K562 (cell line): ENCODE measurements at regions not wholly inside any gene's neighbourhood (a gene's known extent, or its start where the extent isn't known, plus 50 kb on each side); places are given as distances from the start of the nearest gene placed in this dataset.
A peak's percentile ranks its signal among the peaks of the same experiment; 100 is the strongest.

Experiments used
- ATAC-seq: fragments of 200-7000 bp; cut with Tn5 transposase; 3 replicates; pipeline ENCODE4 v1.9.1; 2020; ENCODE audit warnings: moderate library complexity
- BruUV-seq: library from RNA; stranded (reverse); fragments of 400-500 nt; replicated peaks from 2 replicates; lab custom pipeline; 2021; lab: Mats Ljungman, UMichigan
- CTCF ChIA-PET: fragments of 300-600 bp; formaldehyde crosslinking; extraction: SDS; loops from one replicate; lab custom pipeline; 2021; ENCODE audit warnings: low intra/inter-chr PET ratio; lab: Yijun Ruan, JAX
- POLR2A ChIA-PET: fragments of 300-600, 350-650 bp; sonication (Branson Sonifier 250); formaldehyde crosslinking; extraction: SDS; loops from one replicate; lab custom pipeline; 2021; ENCODE audit warnings: antibody characterized with exemption, inconsistent platforms; lab: Yijun Ruan, JAX
- DNase-seq, 4 experiments: peaks; one replicate each; pipeline versions ENCODE4 v3.0.0 to v3.0.0-alpha.2; 2011 to 2018; ENCODE audit warnings: low spot score in 3 of 4, mixed read lengths in 3 of 4; ENCODE audit errors: extremely low read depth in 1 of 4
- FAIRE-seq: peaks from 2 replicates; lab custom pipeline; 2011; peaks lifted over from hg19 to GRCh38; lab: Jason Lieb, UNC
- H2AFZ ChIP-seq: 2 replicates; pipeline ENCODE4 v1.6.0; 2011; ENCODE audit warnings: low read depth, low read length, control low read depth, inconsistent platforms
- H3K27ac ChIP-seq: fragments of 200-600 bp; 3 replicates; pipeline ENCODE4 v1.8.0; 2011; ENCODE audit warnings: low read depth, mild to moderate bottlenecking, control low read depth, inconsistent platforms, low read length, moderate library complexity, mixed read lengths; ENCODE audit errors: extremely low read depth
- H3K27me3 ChIP-seq, 2 experiments: fragments of 300-600 bp in 1 of 2; 2 replicates in 1 of 2; 3 replicates in 1 of 2; pipeline versions ENCODE4 v1.6.0 to v1.8.0; 2011; ENCODE audit warnings: inconsistent platforms in 2 of 2, low read length in 2 of 2, mild to moderate bottlenecking in 1 of 2, mixed read lengths in 1 of 2, moderate library complexity in 1 of 2; ENCODE audit not compliant: control insufficient read depth in 2 of 2, insufficient read depth in 2 of 2
- H3K36me3 ChIP-seq: fragments of 300-600 bp; 3 replicates; pipeline ENCODE4 v1.8.0; 2011; ENCODE audit warnings: mild to moderate bottlenecking, low read length, inconsistent platforms; ENCODE audit not compliant: control insufficient read depth, insufficient read depth
- H3K4me1 ChIP-seq, 2 experiments: fragments of 200-600 bp in 1 of 2; replicated peaks in 1 of 2; 2 replicates in 1 of 2; 3 replicates in 1 of 2; pipeline versions ENCODE4 v1.5.1 to v1.8.0; 2011; ENCODE audit warnings: inconsistent platforms in 2 of 2, low read length in 2 of 2, mild to moderate bottlenecking in 1 of 2, mixed read lengths in 1 of 2, moderate library complexity in 1 of 2; ENCODE audit not compliant: control insufficient read depth in 2 of 2, insufficient read depth in 2 of 2
- H3K4me2 ChIP-seq: 2 replicates; pipeline ENCODE4 v1.6.1; 2011; ENCODE audit warnings: low read length, control low read depth, inconsistent platforms, mixed read lengths; ENCODE audit not compliant: insufficient read depth
- H3K4me3 ChIP-seq: fragments of 200-600 bp; sonication (generic), shearing (Covaris generic); 2 replicates; pipeline ENCODE4 v1.5.1; 2016; ENCODE audit warnings: control low read depth, inconsistent platforms
- H3K79me2 ChIP-seq: fragments of 200-600 bp; 3 replicates; pipeline ENCODE4 v1.8.0; 2011; ENCODE audit warnings: low read length, inconsistent platforms; ENCODE audit not compliant: control insufficient read depth, insufficient read depth
- H3K9ac ChIP-seq, 2 experiments: 2 replicates each; pipeline versions ENCODE4 v1.6.0 to v1.6.1; 2011; ENCODE audit warnings: low read depth in 2 of 2, low read length in 2 of 2, control low read depth in 1 of 2, inconsistent platforms in 1 of 2, mild to moderate bottlenecking in 1 of 2, mixed read lengths in 1 of 2; ENCODE audit not compliant: insufficient read depth in 1 of 2
- H3K9me1 ChIP-seq: one replicate; pipeline ENCODE4 v1.6.0; 2011; ENCODE audit warnings: inconsistent platforms, mild to moderate bottlenecking, low read length, moderate library complexity; ENCODE audit not compliant: control insufficient read depth, insufficient read depth
- H3K9me3 ChIP-seq: replicated peaks from 2 replicates; pipeline ENCODE4 v1.5.1; 2011; ENCODE audit warnings: low read depth, low read length, inconsistent platforms; ENCODE audit not compliant: control insufficient read depth, insufficient read depth
- H4K20me1 ChIP-seq: replicated peaks from 2 replicates; pipeline ENCODE4 v1.6.1; 2011; ENCODE audit warnings: low read length, inconsistent platforms, mixed read lengths; ENCODE audit not compliant: control insufficient read depth, insufficient read depth
- CBX2 ChIP-seq: fragments of 200-600 bp; sonication (generic); IDR thresholded peaks from one replicate; pipeline ENCODE4 v1.6.1; 2012; ENCODE audit warnings: mild to moderate bottlenecking, low read length, inconsistent platforms; ENCODE audit not compliant: insufficient read depth, poor library complexity, severe bottlenecking
- ERF ChIP-seq: fragments of 450-650 bp; formaldehyde crosslinking; IDR thresholded peaks from 2 replicates; pipeline ENCODE4 v1.4.0; 2020; ENCODE audit warnings: mild to moderate bottlenecking, mixed read lengths
- HSF4 ChIP-seq: fragments of 250-450 bp; sonication (Bioruptor Pico); IDR thresholded peaks from 2 replicates; pipeline ENCODE4 v2.1.2; 2022; ENCODE audit warnings: mild to moderate bottlenecking, moderate library complexity, borderline replicate concordance
- KLF6 ChIP-seq: fragments of 250-450 bp; sonication (Bioruptor Pico); IDR thresholded peaks from 2 replicates; pipeline ENCODE4 v1.4.0; 2020; ENCODE audit warnings: mild to moderate bottlenecking, moderate library complexity, borderline replicate concordance
- MCM3 ChIP-seq: fragments of 450-650 bp; IDR thresholded peaks from 2 replicates; pipeline ENCODE4 v1.6.1; 2016
- MXI1 ChIP-seq: IDR thresholded peaks from 2 replicates; pipeline ENCODE4 v1.6.1; 2011; ENCODE audit warnings: low read depth, mild to moderate bottlenecking, improper control_type of control experiment, low read length
- NR1H2 ChIP-seq: sonication (generic); formaldehyde crosslinking; IDR thresholded peaks from 2 replicates; pipeline ENCODE4 v1.4.0; 2020; ENCODE audit warnings: mild to moderate bottlenecking, missing genetic modification reagents
- TCF3 ChIP-seq: sonication (generic); formaldehyde crosslinking; IDR thresholded peaks from 2 replicates; pipeline ENCODE4 v1.4.0; 2020; ENCODE audit warnings: mild to moderate bottlenecking, missing genetic modification reagents
- ZNF224 ChIP-seq: sonication (generic); formaldehyde crosslinking; IDR thresholded peaks from 2 replicates; pipeline ENCODE4 v1.8.0; 2022; ENCODE audit warnings: mild to moderate bottlenecking, missing genetic modification reagents
- ZNF316 ChIP-seq: fragments of 450-650 bp; IDR thresholded peaks from 2 replicates; pipeline ENCODE4 v1.6.1; 2016
- ZNF354B ChIP-seq: fragments of 250-450 bp; sonication (Bioruptor Pico); IDR thresholded peaks from 2 replicates; pipeline ENCODE4 v1.4.0; 2020
- WGBS: fragments of 100-300 bp; shearing (Covaris generic); methylation state at CpG from one replicate; pipeline ENCODE4 v1.1.6; 2016; ENCODE audit warnings: low coverage, mixed read lengths; ENCODE audit not compliant: insufficient coverage; ENCODE audit errors: missing lambda C conversion rate; 5-methylcytosine and 5-hydroxymethylcytosine counted together
- in situ Hi-C: fragments of 300-500 bp; cut with MboI; formaldehyde crosslinking; loops from 4 replicates; pipeline ENCODE4 v1.15.0; 2018; ENCODE audit warnings: inconsistent platforms, mixed read lengths
- intact Hi-C: fragments of 100-400 bp; cut with micrococcal nuclease; formaldehyde crosslinking; loops from 2 replicates; pipeline ENCODE4 v1.14.2; 2022
- TF ChIP-seq, protein P1 (sequence below): fragments of 150-350 bp; conservative IDR thresholded peaks from 2 replicates; pipeline ENCODE4 v1.6.1; 2014; ENCODE audit warnings: low read length
- TF ChIP-seq, protein P2 (sequence below): sonication (generic); formaldehyde crosslinking; IDR thresholded peaks from 2 replicates; pipeline ENCODE4 v1.9.0; 2022; ENCODE audit warnings: mild to moderate bottlenecking, missing genetic modification reagents
- TF ChIP-seq, protein P3 (sequence below): fragments of 450-650 bp; IDR thresholded peaks from 2 replicates; pipeline ENCODE4 v1.6.1; 2017; ENCODE audit warnings: antibody characterized with exemption
- TF ChIP-seq, protein P4 (sequence below), 2 experiments: fragments of 450-650 bp in 1 of 2; sonication (generic) in 1 of 2; formaldehyde crosslinking; conservative IDR thresholded peaks; 2 replicates each; pipeline versions ENCODE4 v1.4.0 to v1.8.1; 2020 to 2022; ENCODE audit warnings: mild to moderate bottlenecking in 1 of 2, missing genetic modification reagents in 1 of 2
- TF ChIP-seq, protein P5 (sequence below): fragments of 200-800 bp; sonication (Bioruptor generic); IDR thresholded peaks from 2 replicates; pipeline ENCODE4 v1.6.1; 2017; ENCODE audit warnings: missing genetic modification characterization, missing compliant biosample characterization

DNA sequence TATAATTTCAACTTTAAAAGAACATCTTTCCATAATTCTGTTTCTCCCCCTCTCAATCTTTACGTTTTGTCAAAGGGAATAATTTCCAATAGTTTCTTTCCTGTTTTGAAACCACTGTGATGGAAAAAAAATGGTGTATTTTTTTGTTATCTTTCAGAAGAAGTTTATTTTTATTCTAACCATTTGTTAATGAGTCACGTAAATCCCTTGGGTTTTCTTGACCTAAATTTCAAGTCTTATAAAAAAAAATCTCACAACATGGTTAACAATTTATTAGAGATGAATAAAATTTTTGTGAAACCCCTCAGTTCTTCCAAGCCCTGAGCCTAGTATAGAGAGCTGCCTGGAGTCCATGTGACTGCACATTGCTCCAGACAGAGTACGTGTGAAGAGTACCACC lies 106.1 kb upstream of the FBXL17 start (continued):
- TF ChIP-seq NR1H2 (CRISPR knock-in tag) (no peak), MXI1 (no peak)

DNA sequence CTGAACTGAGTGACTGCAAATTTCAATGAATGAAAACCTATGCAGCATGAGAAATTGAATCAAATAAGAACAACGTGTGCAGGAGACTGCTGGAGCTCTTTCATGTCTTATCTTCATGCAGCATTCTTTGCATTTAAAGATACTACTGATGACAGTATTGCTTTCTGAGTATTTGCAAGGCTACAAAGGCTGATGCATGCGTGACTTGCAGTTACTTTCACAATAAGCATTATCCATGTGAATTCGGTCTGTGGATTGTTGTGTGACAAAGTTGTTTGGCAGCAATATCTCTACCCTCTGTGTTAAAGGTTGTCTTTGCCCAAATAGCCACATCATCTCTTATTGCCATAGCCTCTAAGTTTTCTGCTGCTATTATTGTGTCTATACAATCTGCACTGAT lies 102.1 kb upstream of the FBXL17 start:
- no peak overlapping the region for H3K9ac ChIP-seq
- no peaks in the 10 kb centered on the region for H3K4me1 ChIP-seq
- intact Hi-C loops (no loop called here), in situ Hi-C loops (no loop called here)
- no peaks in the 10 kb centered on the region for H3K79me2 ChIP-seq
- ATAC-seq, result no peak
- H3K9me1 ChIP-seq, result no peaks in the 10 kb centered on the region
- POLR2A ChIA-PET, result no interaction called here
- peak in 1 of 4 experiments; percentile 6 for DNase-seq
- H3K4me2 ChIP-seq, result peak overlapping the region; percentile 20
- H4K20me1 ChIP-seq, result no peaks in the 10 kb centered on the region
- H3K27ac ChIP-seq, result no peak overlapping the region
- H2AFZ ChIP-seq, result no peak overlapping the region
- CTCF ChIA-PET, result no interaction called here
- no peak for FAIRE-seq
- H3K9me3 ChIP-seq, result no peaks in the 10 kb centered on the region
- 0% methylated on average over 3 of the region's 3 CpGs for WGBS
- no peaks in the 10 kb centered on the region; a peak in 1 of 5 replicates for H3K27me3 ChIP-seq
- no TSS peak for BruUV-seq
- no peak overlapping the region for H3K4me3 ChIP-seq
- H3K36me3 ChIP-seq, result no peaks in the 10 kb centered on the region
- TF ChIP-seq, protein P1, sequence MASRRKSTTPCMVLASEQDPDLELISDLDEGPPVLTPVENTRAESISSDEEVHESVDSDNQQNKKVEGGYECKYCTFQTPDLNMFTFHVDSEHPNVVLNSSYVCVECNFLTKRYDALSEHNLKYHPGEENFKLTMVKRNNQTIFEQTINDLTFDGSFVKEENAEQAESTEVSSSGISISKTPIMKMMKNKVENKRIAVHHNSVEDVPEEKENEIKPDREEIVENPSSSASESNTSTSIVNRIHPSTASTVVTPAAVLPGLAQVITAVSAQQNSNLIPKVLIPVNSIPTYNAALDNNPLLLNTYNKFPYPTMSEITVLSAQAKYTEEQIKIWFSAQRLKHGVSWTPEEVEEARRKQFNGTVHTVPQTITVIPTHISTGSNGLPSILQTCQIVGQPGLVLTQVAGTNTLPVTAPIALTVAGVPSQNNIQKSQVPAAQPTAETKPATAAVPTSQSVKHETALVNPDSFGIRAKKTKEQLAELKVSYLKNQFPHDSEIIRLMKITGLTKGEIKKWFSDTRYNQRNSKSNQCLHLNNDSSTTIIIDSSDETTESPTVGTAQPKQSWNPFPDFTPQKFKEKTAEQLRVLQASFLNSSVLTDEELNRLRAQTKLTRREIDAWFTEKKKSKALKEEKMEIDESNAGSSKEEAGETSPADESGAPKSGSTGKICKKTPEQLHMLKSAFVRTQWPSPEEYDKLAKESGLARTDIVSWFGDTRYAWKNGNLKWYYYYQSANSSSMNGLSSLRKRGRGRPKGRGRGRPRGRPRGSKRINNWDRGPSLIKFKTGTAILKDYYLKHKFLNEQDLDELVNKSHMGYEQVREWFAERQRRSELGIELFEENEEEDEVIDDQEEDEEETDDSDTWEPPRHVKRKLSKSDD, result no peak
- TF ChIP-seq MCM3, result no peak
- TF ChIP-seq ZNF354B (CRISPR knock-in tag), result no peak
- TF ChIP-seq, protein P2, sequence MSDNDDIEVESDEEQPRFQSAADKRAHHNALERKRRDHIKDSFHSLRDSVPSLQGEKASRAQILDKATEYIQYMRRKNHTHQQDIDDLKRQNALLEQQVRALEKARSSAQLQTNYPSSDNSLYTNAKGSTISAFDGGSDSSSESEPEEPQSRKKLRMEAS, result no peak
- TF ChIP-seq ZNF224, result no peak
- no peak for TF ChIP-seq KLF6
- no peak for TF ChIP-seq ERF (CRISPR knock-in tag)
- peak; percentile 31; the same call in 1 of the 2 replicates for TF ChIP-seq ZNF316
- TF ChIP-seq HSF4, result no peak
- TF ChIP-seq, protein P3, sequence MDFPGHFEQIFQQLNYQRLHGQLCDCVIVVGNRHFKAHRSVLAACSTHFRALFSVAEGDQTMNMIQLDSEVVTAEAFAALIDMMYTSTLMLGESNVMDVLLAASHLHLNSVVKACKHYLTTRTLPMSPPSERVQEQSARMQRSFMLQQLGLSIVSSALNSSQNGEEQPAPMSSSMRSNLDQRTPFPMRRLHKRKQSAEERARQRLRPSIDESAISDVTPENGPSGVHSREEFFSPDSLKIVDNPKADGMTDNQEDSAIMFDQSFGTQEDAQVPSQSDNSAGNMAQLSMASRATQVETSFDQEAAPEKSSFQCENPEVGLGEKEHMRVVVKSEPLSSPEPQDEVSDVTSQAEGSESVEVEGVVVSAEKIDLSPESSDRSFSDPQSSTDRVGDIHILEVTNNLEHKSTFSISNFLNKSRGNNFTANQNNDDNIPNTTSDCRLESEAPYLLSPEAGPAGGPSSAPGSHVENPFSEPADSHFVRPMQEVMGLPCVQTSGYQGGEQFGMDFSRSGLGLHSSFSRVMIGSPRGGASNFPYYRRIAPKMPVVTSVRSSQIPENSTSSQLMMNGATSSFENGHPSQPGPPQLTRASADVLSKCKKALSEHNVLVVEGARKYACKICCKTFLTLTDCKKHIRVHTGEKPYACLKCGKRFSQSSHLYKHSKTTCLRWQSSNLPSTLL, result no peak
- no peak for TF ChIP-seq CBX2
- TF ChIP-seq, protein P4, sequence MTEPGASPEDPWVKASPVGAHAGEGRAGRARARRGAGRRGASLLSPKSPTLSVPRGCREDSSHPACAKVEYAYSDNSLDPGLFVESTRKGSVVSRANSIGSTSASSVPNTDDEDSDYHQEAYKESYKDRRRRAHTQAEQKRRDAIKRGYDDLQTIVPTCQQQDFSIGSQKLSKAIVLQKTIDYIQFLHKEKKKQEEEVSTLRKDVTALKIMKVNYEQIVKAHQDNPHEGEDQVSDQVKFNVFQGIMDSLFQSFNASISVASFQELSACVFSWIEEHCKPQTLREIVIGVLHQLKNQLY (CRISPR knock-in tag; conservative IDR thresholded peaks at IDR 0.05), result no peak
- TF ChIP-seq, protein P5, sequence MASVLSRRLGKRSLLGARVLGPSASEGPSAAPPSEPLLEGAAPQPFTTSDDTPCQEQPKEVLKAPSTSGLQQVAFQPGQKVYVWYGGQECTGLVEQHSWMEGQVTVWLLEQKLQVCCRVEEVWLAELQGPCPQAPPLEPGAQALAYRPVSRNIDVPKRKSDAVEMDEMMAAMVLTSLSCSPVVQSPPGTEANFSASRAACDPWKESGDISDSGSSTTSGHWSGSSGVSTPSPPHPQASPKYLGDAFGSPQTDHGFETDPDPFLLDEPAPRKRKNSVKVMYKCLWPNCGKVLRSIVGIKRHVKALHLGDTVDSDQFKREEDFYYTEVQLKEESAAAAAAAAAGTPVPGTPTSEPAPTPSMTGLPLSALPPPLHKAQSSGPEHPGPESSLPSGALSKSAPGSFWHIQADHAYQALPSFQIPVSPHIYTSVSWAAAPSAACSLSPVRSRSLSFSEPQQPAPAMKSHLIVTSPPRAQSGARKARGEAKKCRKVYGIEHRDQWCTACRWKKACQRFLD (CRISPR knock-in tag), result no peak
- 0 out of 2 replicates have a peak, but pooled peaks have one; percentile 12 for TF ChIP-seq TCF3
